Lower leg skin (tissue), 4 donors: ENCODE measurements at regions not wholly inside any gene's neighbourhood (a gene's known extent, or its start where the extent isn't known, plus 50 kb on each side); places are given as distances from the start of the nearest gene placed in this dataset.

Experiments
- DNase-seq, 2 donors: peaks; one replicate each; pipeline ENCODE4 v3.0.0-alpha.2; 2019; ENCODE audit warnings: low spot score in 2 of 2
- H3K4me3 ChIP-seq: fragments of 200-600 bp; sonication (generic); 2 replicates; pipeline ENCODE4 v1.5.1; 2017; ENCODE audit warnings: mild to moderate bottlenecking, low read depth; ENCODE audit not compliant: poor library complexity, severe bottlenecking
- POLR2A ChIP-seq, 2 donors: fragments of 450-650 bp; IDR thresholded peaks; one replicate each; pipeline ENCODE4 v1.6.1; 2016 to 2017; ENCODE audit warnings: antibody characterized with exemption in 2 of 2, mild to moderate bottlenecking in 1 of 2, moderate library complexity in 1 of 2
- WGBS, 2 donors: methylation state at CpG; one replicate each; pipeline ENCODE4 v1.1.5; 2018; 5-methylcytosine and 5-hydroxymethylcytosine counted together
- intact Hi-C: fragments of 100-400 bp; cut with DNase I; formaldehyde crosslinking; loops from one replicate; pipeline ENCODE4 v1.15.0; 2023; ENCODE audit warnings: low total_unique reads
- TF ChIP-seq, protein P1 (sequence below), 3 donors: fragments of 450-650 bp; IDR thresholded peaks; one replicate each; pipeline ENCODE4 v1.5.1; 2016; ENCODE audit warnings: antibody characterized with exemption in 3 of 3, mild to moderate bottlenecking in 3 of 3, moderate library complexity in 2 of 3

DNA sequence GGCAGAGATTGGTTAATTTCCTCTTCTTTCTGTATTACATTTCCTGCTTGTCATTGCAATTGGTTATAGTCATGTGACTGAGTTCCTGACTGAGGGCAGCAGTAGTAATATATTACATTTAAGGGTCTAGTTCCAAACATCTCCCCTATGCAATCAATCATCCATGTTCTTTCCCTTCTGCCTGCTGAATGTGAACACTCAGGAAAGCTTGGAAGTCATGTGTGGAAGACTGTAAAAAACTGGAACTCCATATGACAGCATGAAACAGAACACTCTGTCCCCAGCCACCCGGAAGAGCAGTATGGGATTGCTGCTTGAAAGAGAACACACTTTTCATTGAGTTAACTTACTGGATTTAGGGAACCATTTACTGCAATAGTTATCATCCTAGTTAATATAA is 459.7 kb upstream of the SEMA3A start:
- TF ChIP-seq, protein P1, sequence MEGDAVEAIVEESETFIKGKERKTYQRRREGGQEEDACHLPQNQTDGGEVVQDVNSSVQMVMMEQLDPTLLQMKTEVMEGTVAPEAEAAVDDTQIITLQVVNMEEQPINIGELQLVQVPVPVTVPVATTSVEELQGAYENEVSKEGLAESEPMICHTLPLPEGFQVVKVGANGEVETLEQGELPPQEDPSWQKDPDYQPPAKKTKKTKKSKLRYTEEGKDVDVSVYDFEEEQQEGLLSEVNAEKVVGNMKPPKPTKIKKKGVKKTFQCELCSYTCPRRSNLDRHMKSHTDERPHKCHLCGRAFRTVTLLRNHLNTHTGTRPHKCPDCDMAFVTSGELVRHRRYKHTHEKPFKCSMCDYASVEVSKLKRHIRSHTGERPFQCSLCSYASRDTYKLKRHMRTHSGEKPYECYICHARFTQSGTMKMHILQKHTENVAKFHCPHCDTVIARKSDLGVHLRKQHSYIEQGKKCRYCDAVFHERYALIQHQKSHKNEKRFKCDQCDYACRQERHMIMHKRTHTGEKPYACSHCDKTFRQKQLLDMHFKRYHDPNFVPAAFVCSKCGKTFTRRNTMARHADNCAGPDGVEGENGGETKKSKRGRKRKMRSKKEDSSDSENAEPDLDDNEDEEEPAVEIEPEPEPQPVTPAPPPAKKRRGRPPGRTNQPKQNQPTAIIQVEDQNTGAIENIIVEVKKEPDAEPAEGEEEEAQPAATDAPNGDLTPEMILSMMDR (IDR thresholded peaks at IDR 0.05) = no peak
- TF ChIP-seq POLR2A (IDR thresholded peaks at IDR 0.05) = no peak
- DNase-seq = no peak
- intact Hi-C loops = no loop called here
- WGBS, 2 donors = 78 to 85% methylated on average over 1 of the region's 1 CpG
- no peak overlapping the region for H3K4me3 ChIP-seq

DNA sequence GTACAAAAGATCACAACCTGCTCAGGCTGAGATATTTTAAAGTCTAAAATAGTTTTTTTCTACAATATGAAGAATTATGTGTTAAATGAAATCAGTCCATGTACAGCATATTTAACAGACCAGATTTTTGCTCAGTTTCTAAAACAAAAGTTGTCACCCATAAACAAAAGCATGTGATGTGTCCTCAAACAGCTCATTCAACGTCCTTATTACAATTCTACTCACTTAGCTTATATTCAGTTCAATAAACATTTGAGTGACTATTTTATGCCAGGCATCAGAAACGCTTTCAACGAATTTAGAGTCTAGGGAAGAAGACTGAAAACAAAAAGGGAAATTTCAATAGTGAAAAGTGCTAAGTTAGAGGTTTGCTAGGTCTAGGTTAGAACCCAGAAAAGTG is 457.3 kb upstream of the SEMA3A start:
- intact Hi-C loops = no loop called here
- TF ChIP-seq, protein P1 (IDR thresholded peaks at IDR 0.05) = no peak
- TF ChIP-seq POLR2A (IDR thresholded peaks at IDR 0.05) = no peak
- WGBS, 2 donors = 77 to 82% methylated on average over 3 of the region's 3 CpGs
- DNase-seq = no peak
- no peak overlapping the region for H3K4me3 ChIP-seq

- no peak overlapping the region for H3K4me3 ChIP-seq
- no peak for DNase-seq
- no peak for TF ChIP-seq POLR2A (IDR thresholded peaks at IDR 0.05)
- TF ChIP-seq, protein P1 (IDR thresholded peaks at IDR 0.05) = no peak
- 67 to 69% methylated on average over 2 of the region's 2 CpGs for WGBS, 2 donors
- intact Hi-C loops = no loop called here
Measured at GRCh38 chr7:84647797-84648757, 453.5 kb upstream of the SEMA3A start.

- TF ChIP-seq, protein P1 (IDR thresholded peaks at IDR 0.05) = no peak
- TF ChIP-seq POLR2A (IDR thresholded peaks at IDR 0.05) = no peak
- 86 to 88% methylated on average over 3 of the region's 3 CpGs for WGBS, 2 donors
- DNase-seq = no peak
Measured at GRCh38 chr7:84642611-84643010, 448.0 kb upstream of the SEMA3A start.

GRCh38 chr7:84640637-84641036 is 446.0 kb upstream of the SEMA3A start:
- TF ChIP-seq, protein P1 (IDR thresholded peaks at IDR 0.05) = no peak
- TF ChIP-seq POLR2A (IDR thresholded peaks at IDR 0.05) = no peak
- 86 to 91% methylated on average over 1 of the region's 1 CpG for WGBS, 2 donors
- DNase-seq = no peak
- intact Hi-C loops = no loop called here
- no peak overlapping the region for H3K4me3 ChIP-seq

More at GRCh38 chr7:84642611-84643010, 448.0 kb upstream of the SEMA3A start:
- intact Hi-C loops = no loop called here
- H3K4me3 ChIP-seq = no peak overlapping the region
